HT-29 (cell line): ENCODE measurements at regions not wholly inside any gene's neighbourhood (a gene's known extent, or its start where the extent isn't known, plus 50 kb on each side); places are given as distances from the start of the nearest gene placed in this dataset.

ENCODE experiments used
- DNase-seq: peaks from one replicate; pipeline ENCODE4 v3.0.0-alpha.2; 2015; ENCODE audit warnings: low spot score

DNA sequence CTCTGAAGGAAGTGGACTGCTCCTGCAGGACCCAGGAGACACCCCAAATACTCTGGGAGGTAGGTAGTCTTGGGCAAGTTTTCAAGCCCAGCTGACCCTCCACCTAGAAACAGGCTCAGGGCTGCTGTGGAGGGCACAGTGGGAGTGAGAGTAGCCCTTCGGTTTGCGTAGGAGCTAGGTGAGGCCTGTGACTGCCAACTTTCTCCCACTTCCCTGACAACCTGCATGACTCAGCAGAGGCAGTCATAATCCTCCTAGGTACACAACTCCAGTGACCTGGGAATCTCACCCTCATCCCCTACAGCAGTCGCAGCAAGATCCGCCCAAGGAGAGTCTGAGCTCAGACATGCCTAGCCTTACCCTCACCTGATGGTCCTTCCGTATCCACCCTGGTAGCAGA is 439.1 kb downstream of the CNTNAP4 start:
- DNase-seq = peak; percentile 54

DNA sequence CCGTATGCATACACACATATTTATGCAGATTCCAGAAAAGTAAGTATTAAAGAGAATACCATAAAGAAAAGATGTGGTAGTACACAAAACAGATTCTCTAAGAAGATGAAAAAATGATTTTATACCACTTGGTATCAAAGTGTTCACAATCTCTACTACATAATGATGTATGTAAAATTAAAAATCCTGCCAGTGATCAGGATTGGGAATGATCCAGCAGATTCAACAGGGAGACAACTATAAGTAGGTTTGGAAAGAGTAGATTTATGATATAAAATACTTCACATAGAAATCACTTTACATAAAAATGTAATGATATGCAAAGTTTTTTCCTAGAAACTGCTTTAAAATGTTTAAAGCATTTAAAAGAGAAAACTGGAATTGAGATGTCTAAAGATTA is 447.0 kb downstream of the CNTNAP4 start:
- no peak for DNase-seq

DNA sequence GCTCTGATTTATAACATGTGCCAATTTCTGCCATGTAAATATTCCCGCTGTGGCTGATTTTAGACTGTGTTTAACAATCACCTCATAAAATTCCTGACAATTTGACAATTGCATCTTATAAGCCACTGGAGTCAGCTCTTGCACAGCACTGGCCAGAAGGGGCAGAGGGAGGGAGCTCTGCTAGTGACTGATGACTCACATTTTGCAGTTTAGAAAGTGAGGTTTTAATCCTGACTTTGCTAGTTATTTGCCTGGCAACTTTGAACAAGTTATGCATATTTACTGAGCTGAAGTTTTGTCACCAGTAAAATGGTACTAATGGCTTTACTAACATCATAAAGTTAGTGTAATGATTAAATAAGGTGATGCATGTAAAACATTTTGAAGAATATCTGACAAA is 452.3 kb downstream of the CNTNAP4 start:
- peak; percentile 23 for DNase-seq

DNA sequence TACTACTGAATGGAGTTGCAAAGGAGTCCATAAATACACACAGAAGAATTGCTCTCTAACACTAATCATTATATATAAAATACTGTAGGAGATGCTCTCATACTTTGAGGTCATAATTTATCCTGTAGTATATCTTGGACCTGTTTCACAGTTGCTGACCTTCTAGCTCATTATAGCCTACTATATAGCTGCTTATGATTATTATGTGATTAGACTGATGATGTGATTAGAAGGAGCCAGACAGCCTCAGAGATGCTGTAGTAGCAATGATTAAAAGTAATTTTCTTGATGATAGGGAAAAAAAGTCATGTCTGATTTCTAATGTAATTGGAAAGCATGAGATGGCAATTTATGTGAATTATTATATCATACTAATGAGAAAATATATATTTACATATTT is 455.7 kb downstream of the CNTNAP4 start:
- DNase-seq = no peak

DNA sequence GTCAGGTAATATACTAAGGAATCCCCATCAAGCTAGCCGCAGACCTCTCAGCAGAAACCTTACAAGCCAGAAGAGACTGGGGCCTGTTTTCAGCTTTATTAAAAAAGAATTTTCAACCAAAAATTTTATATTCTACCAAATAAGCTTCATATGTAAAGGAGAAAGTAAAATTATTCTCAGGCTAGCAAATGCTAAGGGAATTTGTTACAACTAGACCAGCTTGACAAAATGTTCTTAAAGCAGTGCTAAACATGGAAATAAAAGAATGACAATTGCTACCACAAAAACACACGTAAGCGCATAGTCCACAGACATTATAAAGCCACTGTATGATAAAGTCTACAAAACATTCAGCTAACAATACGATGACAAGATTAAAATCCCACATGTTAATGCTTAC is 449.4 kb upstream of the MON1B start:
- DNase-seq = no peak

DNA sequence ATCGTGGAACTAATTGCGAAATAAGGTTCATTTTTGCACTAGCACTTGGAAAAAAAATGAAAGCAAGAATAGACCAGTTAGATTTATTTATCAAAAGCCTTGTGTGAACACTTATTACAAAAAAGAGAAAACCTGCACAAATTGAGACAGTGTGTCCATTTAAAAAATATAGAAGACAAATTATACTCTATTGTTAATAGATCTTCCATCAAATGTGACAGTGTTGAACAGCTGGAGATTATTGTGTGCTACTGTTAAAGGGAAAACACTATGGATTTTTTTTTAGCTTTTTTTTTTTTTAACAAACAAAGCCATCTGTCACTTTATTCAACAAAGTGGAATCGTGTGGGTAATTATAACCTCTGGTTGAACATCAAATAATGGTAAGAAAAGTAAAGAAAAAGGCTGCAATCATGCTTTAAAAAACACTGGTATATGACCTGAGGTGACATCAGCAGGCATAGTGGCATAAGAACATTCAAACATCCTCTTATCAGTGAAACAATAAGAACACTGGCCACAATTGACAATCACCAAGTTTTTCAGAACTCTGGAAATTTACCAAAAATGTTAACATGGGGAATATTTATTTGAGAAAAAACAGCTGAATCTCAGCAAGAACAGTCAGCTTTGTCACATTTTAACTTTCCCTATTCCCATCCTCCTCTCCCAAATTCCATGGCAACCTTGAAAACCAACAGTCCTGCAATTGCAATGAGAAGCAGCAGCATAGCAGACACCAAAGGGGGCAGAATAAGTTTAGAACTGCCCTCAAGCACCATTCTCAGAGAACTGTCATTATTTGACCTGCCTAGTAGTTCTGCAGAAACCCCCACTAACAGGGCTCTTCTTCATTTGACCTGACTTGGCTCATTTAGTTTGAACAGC is 442.3 kb upstream of the MON1B start:
- no peak for DNase-seq

DNA sequence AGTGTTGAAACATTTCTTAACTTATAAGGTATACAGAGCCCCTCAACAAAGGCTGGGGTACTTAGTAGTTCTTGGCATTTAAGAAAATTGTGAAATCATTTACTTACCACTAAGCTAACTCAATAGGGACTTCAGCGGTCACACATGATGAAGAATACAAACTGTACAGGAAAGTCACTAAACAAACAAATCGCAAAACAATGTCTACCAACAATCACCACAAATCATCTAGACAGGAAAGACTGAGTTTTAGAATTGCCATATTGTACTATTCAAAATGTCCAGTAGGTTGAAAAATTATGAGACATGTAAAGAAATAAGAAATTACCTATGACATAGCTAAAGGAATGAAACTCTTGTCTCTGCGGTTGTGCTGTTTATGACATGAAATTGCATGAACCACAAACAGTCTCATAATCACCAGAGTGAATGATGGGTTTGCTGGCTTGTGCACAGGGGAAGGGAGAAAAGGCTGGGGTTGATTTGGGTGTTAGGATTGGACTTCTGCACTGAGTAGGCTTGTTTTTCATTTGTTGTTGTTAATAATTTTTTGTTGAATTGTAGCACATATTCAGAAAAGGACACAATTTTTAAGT is 441.1 kb upstream of the MON1B start:
- no peak for DNase-seq

DNA sequence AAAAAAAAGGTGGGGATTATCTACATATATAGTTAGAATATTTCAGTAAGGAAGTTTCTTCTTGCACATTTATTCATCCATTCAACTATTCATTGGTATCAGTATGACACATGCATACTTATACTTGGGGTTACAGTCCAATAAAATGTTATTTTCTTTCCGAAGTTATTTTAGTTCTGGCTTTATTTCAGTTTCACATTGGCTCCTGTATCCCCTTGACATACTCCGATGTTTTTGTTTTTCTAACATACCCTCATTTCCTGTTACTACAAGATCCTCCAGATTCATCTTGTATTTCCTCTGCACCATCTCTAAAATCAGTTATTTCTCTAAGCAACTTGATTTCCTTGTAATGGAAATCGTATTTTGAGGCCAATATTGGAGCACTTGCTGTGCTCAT is 435.5 kb upstream of the MON1B start:
- no peak for DNase-seq

DNA sequence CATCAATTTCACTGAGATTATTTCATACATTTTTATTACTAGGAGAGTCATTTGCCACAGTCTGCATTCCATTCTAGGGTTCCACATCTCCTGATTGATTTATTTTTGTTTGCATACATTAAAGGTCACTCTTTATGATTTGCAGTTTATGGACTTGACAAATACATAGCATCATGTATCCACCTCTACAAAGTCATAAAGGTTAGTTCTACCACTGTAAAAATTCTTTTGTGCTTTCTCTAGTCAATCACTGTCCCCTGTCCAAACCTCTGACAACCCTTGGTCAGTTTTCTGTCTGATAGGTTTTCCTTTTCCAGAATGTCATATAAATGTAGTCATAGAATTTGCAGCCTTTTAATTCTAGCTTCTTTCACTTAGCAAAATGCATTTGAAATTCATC is 434.6 kb upstream of the MON1B start:
- no peak for DNase-seq

DNA sequence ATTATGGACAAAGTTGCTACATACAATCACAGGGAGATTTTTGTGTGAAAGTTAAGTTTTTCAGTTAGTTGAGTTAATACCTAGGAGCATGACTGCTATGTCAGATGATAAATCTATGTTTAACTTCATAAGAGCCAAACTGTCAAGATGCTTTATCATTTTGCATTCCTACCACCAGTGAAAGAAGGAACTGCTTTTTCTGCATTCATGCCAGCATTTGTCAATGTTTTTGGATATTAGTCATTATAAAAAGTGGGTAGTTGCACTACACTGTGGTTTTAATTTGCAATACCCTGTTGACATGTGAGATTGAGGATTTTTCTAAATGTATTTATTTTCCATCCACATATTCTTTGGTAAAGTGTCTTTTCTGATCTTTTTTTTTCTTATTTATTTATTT is 434.0 kb upstream of the MON1B start:
- DNase-seq = no peak

DNA sequence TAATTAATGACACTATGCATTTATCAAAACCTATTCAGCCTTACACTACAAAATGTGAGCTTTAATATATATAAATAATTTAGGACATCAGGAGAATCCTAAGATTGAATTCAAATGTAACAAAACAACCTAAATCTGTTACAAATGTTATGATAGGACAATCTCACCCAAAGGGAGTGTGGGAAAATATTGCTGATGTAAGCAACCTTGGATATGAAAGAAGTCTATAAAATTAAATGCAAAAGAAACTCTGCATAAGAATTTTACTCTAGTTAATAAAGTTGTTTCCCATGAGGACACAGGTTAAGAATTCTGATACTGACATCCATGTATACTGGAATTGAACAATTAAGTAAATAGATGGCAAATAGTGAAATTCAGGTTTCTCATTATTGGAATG is 424.5 kb upstream of the MON1B start:
- DNase-seq = no peak

DNA sequence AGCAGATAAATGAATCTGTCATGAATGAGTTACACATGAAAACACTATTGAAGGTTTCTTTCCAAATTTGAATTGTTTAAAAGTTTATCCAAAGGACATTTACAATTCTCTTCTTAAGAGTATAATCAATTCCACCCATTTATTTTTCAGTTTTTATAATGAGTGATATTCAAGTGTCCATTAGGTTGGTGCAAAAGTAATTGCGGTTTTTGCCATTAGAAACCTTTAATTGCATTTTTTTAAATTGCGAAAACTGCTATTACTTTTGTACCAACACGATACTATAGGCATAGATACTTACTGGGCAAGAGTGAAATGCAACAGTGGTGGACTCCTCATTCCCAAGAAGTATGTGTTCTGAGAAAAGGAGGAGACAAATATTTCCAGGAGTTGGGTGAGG is 422.7 kb upstream of the MON1B start:
- no peak for DNase-seq

DNA sequence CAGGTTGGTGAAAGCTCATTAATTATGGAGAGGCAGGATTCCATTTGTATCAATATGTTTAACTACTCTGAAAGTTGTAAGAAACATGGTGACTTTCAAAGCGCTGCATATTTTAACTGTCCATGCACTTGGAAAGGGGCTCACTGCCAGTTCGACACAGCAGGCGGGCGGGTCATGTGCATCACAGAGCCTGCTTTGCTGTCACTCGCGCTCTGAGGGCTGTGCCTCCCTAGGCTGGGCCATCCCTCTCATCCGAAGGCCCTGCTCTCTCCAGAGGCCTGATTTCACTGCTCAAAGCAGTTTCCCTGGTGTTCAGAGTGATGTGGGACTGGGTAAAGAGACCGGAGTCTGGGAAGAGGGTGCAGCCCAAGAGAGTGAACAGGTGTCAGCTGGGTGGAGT is 422.0 kb upstream of the MON1B start:
- DNase-seq = no peak

DNA sequence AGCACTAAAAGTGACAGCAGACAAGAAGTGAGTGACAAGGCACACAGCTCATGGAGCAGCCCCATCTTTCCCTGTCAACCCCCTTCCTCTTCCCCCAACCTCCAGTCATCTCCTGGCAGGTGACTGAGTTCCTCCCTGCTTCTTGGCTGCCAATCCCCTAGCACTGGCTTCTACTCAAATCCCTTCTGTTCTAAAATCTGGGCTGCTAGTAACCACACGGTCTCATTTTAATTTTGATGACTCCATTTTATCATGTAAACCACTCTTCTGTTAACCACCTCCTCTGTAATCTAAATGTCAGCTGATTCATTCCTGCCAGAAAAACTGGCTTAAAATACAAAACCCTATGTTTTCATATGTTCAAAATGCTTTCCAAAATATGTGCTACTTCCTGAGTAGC is 419.8 kb upstream of the MON1B start:
- DNase-seq = no peak

DNA sequence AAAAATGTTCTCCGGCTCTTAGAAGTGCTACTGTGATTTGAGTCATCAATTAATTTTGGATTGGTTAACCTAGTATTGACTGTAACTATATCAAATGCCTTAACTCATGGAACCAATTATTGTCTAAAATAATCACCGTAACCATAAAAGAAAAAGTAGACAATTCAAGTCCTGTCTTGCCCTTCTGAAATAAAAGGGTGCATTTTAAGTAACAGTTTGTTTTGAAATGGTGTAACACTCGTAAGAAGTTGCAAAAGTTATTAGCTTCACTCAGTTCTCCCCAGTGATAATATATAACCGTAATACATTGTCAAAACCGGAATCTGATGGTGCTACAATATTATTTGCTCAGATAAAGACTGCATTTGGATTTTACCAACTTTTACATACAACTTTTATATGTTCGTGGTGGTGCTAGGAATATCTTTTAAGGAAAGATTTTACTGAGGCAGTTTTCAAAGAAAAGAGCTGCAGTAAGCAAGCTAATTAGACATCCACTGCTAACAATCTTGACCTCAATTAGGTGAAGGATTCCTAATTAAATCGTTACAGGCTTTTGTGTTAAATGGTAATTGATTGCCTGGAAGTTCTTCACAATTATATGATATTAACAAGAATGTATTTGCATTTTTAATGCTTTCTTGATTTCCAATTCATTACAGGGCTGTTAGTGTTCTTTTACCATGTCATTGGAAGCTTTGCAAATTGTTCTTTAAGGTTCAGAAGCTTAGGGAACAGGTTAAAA is 413.1 kb upstream of the MON1B start:
- no peak for DNase-seq

DNA sequence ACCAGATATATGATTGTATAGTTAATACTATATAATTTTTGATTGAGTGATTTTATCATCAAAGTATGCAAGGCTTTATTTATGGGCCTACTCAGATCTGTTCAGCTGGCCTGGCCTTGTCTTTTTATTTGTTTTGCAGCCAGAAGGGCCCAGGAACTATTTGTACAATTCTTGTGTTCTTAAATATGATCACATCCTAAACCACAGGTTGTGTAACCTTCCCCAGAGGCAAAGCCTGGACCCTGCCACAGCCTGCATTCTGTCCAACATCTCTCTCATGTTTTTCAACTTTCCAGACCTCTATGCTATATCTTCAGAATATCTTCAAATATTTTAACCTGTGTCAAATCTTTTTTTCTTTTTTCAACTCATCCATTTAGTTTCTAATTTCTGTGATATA is 410.4 kb upstream of the MON1B start:
- DNase-seq = no peak

DNA sequence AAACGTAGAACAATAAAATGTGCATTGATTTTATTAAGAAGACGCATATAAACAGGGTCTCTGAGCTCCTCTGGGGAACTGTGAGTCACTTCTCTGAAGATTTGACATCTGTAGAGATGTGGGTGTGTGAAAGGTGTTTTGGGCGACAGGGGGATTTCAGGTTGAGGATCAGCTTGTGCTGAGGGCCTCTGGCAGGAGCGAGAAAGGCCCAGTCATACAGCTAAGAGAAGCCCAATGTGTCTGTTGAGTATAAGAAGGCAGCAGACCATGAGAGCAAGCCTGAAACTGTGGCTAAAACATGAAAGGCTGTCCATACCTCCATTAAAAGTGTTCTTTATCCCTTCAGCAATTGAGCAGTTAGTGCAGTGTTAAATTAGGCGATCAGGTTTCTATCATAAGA is 406.5 kb upstream of the MON1B start:
- no peak for DNase-seq

DNA sequence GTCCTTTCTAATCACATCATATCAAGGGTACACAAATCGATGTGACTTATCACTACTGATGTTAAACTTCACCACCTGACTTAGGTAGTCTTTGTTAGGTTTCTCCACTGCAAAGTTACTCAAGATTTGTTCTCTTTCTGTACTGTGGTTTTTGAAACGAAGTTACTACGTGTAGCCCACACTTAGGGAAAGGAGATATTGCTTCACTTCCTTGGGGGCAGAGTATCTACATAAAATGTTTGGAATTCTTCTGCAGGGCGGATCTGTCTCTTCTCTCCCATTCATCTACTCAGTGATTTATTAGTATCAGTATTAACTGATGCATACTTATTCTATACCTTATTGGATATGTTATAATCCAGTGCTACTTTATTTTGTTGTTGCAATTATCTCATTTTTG is 403.6 kb upstream of the MON1B start:
- DNase-seq = no peak

DNA sequence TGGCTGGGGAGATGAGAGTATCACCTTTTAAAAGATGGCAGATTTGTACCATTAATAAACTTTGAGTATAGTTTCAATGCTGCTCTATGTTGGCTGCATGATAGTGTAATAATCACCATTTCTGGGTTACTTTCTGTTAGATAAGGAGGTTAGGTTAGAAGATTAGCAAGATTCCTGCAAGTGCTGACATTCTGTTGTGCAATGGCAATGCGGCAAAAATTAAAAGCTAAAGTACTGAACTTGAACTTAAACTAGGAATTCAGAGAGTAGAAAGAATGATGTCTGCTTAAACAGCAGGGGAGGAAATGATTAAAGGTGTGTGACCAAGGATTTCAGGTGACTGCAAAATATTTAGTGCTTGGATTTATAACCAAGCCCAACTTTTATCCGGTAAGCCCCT is 399.8 kb upstream of the MON1B start:
- DNase-seq = no peak

DNA sequence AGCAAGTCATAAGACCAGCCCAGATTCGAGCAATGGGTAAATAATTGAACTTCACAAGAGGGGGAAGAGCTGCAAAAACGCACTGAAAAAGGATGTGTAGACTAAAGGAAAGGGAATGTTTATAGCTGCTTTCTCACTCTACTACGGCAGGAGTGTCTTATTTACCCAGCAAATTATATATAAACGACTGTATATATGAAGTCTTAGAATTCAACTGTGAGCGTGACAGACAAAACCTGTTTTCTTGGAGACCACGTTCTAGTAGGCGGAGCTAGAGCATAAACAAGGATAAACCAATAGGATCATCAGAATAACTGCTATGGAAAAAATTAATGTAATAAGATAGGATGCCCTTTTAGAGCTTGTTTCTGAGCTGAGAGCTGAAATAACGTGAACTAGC is 394.6 kb upstream of the MON1B start:
- DNase-seq = no peak

DNA sequence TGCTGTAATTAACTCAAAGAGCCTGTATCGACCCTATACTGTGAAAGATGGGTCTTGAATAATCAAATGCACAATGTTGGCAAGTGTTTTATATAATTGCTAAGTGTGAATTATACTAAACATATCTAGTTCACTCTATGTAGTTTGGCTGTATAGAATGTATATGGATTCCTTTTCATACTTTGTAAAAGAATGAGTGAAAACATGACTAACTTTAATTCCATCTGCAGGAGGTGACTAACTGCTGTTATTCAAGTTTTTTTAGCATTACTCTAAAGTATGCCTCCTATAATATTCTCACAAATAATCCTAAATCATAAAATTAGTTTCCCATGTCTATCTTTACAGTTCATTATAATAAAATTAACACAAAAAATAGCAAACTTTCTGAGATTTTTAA is 394.0 kb upstream of the MON1B start:
- DNase-seq = no peak

DNA sequence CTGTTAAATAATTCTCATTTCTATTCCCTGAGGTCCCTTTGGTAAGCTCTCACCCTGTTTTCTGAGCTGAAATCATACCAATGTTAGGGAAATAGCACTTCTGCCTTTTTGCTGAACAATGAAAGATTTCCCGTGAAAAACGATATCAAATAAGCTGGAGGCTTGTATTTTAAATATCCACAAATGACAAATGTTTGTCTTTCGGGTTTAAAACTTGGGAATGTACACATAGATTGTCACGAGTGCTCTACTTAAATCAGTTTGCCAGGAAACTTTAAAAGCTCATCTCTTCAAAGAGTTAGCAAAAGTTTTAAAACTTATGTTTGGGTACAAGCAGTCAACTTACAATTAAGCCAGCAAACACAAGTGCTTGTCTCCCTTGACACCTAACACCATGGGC is 393.5 kb upstream of the MON1B start:
- no peak for DNase-seq

DNA sequence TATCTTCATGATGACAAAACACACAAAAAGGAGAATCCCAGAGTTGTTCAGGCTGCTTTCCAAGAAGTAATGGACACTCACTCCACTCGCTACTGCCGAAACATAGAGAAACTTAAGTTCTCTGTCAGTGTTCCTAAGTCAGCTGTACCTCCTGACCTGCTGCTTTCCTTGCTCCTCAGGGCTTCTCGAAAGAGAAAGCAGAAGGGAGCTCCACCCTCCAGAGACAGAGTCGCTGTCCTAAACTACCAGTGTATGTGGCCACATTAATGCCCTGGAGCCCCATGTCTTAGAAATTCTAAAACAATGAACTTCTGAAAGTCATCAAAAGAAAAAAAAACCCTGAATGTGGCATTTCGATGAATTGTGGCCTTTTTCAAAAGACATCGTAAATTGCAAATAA is 390.8 kb upstream of the MON1B start:
- no peak for DNase-seq
